ENCODE measurements at regions not wholly inside any gene's neighbourhood (a gene's known extent, or its start where the extent isn't known, plus 50 kb on each side); places are given as distances from the start of the nearest gene placed in this dataset.

- TF ChIP-seq, protein P1, sequence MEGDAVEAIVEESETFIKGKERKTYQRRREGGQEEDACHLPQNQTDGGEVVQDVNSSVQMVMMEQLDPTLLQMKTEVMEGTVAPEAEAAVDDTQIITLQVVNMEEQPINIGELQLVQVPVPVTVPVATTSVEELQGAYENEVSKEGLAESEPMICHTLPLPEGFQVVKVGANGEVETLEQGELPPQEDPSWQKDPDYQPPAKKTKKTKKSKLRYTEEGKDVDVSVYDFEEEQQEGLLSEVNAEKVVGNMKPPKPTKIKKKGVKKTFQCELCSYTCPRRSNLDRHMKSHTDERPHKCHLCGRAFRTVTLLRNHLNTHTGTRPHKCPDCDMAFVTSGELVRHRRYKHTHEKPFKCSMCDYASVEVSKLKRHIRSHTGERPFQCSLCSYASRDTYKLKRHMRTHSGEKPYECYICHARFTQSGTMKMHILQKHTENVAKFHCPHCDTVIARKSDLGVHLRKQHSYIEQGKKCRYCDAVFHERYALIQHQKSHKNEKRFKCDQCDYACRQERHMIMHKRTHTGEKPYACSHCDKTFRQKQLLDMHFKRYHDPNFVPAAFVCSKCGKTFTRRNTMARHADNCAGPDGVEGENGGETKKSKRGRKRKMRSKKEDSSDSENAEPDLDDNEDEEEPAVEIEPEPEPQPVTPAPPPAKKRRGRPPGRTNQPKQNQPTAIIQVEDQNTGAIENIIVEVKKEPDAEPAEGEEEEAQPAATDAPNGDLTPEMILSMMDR (IDR thresholded peaks at IDR 0.05; ENCODE audit: low read depth, low read length), result no peak
- no peaks in the 10 kb centered on the region for H3K27me3 ChIP-seq
Measured at GRCh38 chr13:59172076-59172475, 991.7 kb downstream of the DIAPH3 start.

GRCh38 chr13:59176775-59177174, 987.0 kb downstream of the DIAPH3 start:
- peaks cover 9% of the 10 kb centered on the region for H3K4me1 ChIP-seq (ENCODE audit: low read depth)
- H3K4me3 ChIP-seq, result no peak overlapping the region
- no peaks in the 10 kb centered on the region for H3K9me3 ChIP-seq (ENCODE audit: low read depth)
- no peak overlapping the region for H3K27ac ChIP-seq
- H3K36me3 ChIP-seq, result no peaks in the 10 kb centered on the region
- H3K27me3 ChIP-seq, result no peaks in the 10 kb centered on the region
- TF ChIP-seq, protein P1 (IDR thresholded peaks at IDR 0.05; ENCODE audit: low read depth, low read length), result no peak
- no peak for DNase-seq (ENCODE audit: low read depth in 1 of 2, low spot score in 1 of 2)

More at GRCh38 chr13:59172076-59172475, 991.7 kb downstream of the DIAPH3 start:
- Histone ChIP-seq H3K4me3 (no peak overlapping the region), H3K36me3 (no peaks in the 10 kb centered on the region), H3K4me1 (ENCODE audit: low read depth) (peaks cover 11% of the 10 kb centered on the region), H3K9me3 (ENCODE audit: low read depth) (no peaks in the 10 kb centered on the region), H3K27ac (no peak overlapping the region)
- no peak for DNase-seq (ENCODE audit: low read depth in 1 of 2, low spot score in 1 of 2)

- Histone ChIP-seq H3K27ac (no peak overlapping the region), H3K27me3 (no peaks in the 10 kb centered on the region), H3K4me3 (no peak overlapping the region), H3K9me3 (ENCODE audit: low read depth) (no peaks in the 10 kb centered on the region), H3K4me1 (ENCODE audit: low read depth) (peaks cover 22% of the 10 kb centered on the region), H3K36me3 (no peaks in the 10 kb centered on the region)
- TF ChIP-seq, protein P1 (IDR thresholded peaks at IDR 0.05; ENCODE audit: low read depth, low read length), result peak; percentile 50
- peak; percentile 6 to 35 for DNase-seq (ENCODE audit: low read depth in 1 of 2, low spot score in 1 of 2)
Measured at GRCh38 chr13:59178344-59178743, 985.4 kb downstream of the DIAPH3 start.

DNA sequence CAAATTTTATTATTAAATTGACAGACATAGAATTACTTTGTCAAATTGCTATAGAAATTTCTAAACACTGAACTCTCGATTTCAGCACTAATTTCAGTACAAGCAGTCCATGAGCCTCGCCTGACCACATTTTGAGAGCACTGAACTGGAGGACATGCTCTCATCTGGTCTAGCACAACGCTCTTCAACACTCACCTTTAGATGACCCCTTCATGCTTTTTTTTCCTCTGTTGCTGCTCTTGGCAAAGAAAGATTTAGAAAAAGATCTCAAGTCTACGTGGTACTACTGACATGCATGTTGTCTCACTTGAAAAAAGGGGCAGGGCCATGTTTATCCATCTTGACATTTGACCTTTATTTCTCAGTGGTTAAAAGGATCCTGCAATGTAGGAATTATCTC, 981.5 kb downstream of the DIAPH3 start:
- Histone ChIP-seq H3K4me1 (ENCODE audit: low read depth) (peaks cover 22% of the 10 kb centered on the region), H3K27me3 (no peaks in the 10 kb centered on the region), H3K36me3 (no peaks in the 10 kb centered on the region), H3K9me3 (ENCODE audit: low read depth) (no peaks in the 10 kb centered on the region), H3K27ac (no peak overlapping the region), H3K4me3 (no peak overlapping the region)
- DNase-seq (ENCODE audit: low read depth in 1 of 2, low spot score in 1 of 2), result peak in 1 of 2 donors; percentile 55
- TF ChIP-seq, protein P1 (IDR thresholded peaks at IDR 0.05; ENCODE audit: low read depth, low read length), result no peak

- Histone ChIP-seq H3K27ac (no peak overlapping the region), H3K4me1 (ENCODE audit: low read depth) (peaks cover 12% of the 10 kb centered on the region), H3K36me3 (no peaks in the 10 kb centered on the region), H3K9me3 (ENCODE audit: low read depth) (no peaks in the 10 kb centered on the region), H3K27me3 (no peaks in the 10 kb centered on the region), H3K4me3 (no peak overlapping the region)
- TF ChIP-seq, protein P1 (IDR thresholded peaks at IDR 0.05; ENCODE audit: low read depth, low read length), result no peak
- no peak for DNase-seq (ENCODE audit: low read depth in 1 of 2, low spot score in 1 of 2)
Measured at GRCh38 chr13:59197397-59197796, 966.3 kb downstream of the DIAPH3 start.

- TF ChIP-seq, protein P1 (IDR thresholded peaks at IDR 0.05; ENCODE audit: low read depth, low read length), result no peak
- H3K4me3 ChIP-seq, result no peak overlapping the region
- H3K4me1 ChIP-seq (ENCODE audit: low read depth), result no peaks in the 10 kb centered on the region
Measured at GRCh38 chr13:59201841-59202240, 961.9 kb downstream of the DIAPH3 start.

More at GRCh38 chr13:59201841-59202240, 961.9 kb downstream of the DIAPH3 start:
- Histone ChIP-seq H3K27me3 (no peaks in the 10 kb centered on the region), H3K9me3 (ENCODE audit: low read depth) (no peaks in the 10 kb centered on the region), H3K36me3 (no peaks in the 10 kb centered on the region), H3K27ac (no peak overlapping the region)
- DNase-seq (ENCODE audit: low read depth in 1 of 2, low spot score in 1 of 2), result peak in 1 of 2 donors; percentile 45
